ENCODE measurements at regions not wholly inside any gene's neighbourhood (a gene's known extent, or its start where the extent isn't known, plus 50 kb on each side); places are given as distances from the start of the nearest gene placed in this dataset.

GRCh38 chr14:53796734-53797133 is 159.9 kb downstream of the BMP4 start:
- H3K9me3 ChIP-seq = no peaks in the 10 kb centered on the region
- DNase-seq (no peak), ATAC-seq (no peak)
- H3K27me3 ChIP-seq (ENCODE audit: insufficient read depth in 3 of 3, low read length in 2 of 3) = no peaks in the 10 kb centered on the region
- no peak overlapping the region for H3K27ac ChIP-seq
- H3K4me3 ChIP-seq = no peak overlapping the region
- TF ChIP-seq CTCF (IDR thresholded peaks at IDR 0.05) = no peak
- intact Hi-C loops (cut with DNase I) = no loop called here
- no peaks in the 10 kb centered on the region for H3K4me1 ChIP-seq
- H3K36me3 ChIP-seq (ENCODE audit: insufficient read depth in 1 of 2, low read depth in 1 of 2) = no peaks in the 10 kb centered on the region
- WGBS, 3 donors = 95 to 97% (median 95%) methylated on average over 1 of the region's 1 CpG

GRCh38 chr14:53793790-53794505 is 162.7 kb downstream of the BMP4 start:
- Histone ChIP-seq H3K9me3 (no peaks in the 10 kb centered on the region), H3K36me3 (ENCODE audit: insufficient read depth in 1 of 2, low read depth in 1 of 2) (no peaks in the 10 kb centered on the region), H3K4me3 (no peak overlapping the region), H3K4me1 (no peaks in the 10 kb centered on the region), H3K27me3 (ENCODE audit: insufficient read depth in 3 of 3, low read length in 2 of 3) (no peaks in the 10 kb centered on the region), H3K27ac (no peak overlapping the region)
- DNase-seq (peak; percentile 21 to 58), ATAC-seq (peak in 1 of 4 donors; percentile 45)
- 47 to 74% (median 57%) methylated on average over 2 of the region's 2 CpGs for WGBS, 3 donors
- no peak for TF ChIP-seq CTCF (IDR thresholded peaks at IDR 0.05)
- intact Hi-C loops (cut with DNase I) = no loop called here

GRCh38 chr14:53792909-53793308 is 163.7 kb downstream of the BMP4 start:
- DNase-seq (no peak), ATAC-seq (no peak)
- Histone ChIP-seq H3K4me1 (no peaks in the 10 kb centered on the region), H3K27ac (no peak overlapping the region), H3K4me3 (no peak overlapping the region), H3K36me3 (ENCODE audit: insufficient read depth in 1 of 2, low read depth in 1 of 2) (no peaks in the 10 kb centered on the region), H3K9me3 (no peaks in the 10 kb centered on the region), H3K27me3 (ENCODE audit: insufficient read depth in 3 of 3, low read length in 2 of 3) (no peaks in the 10 kb centered on the region)
- intact Hi-C loops (cut with DNase I) = no loop called here
- TF ChIP-seq CTCF (IDR thresholded peaks at IDR 0.05) = no peak
- WGBS, 3 donors = 96 to 100% (median 100%) methylated on average over 1 of the region's 1 CpG

- H3K27me3 ChIP-seq (ENCODE audit: insufficient read depth in 3 of 3, low read length in 2 of 3) = no peaks in the 10 kb centered on the region
- no peak overlapping the region for H3K27ac ChIP-seq
- no peaks in the 10 kb centered on the region for H3K4me1 ChIP-seq
- DNase-seq (no peak), ATAC-seq (no peak)
- H3K36me3 ChIP-seq (ENCODE audit: insufficient read depth in 1 of 2, low read depth in 1 of 2) = no peaks in the 10 kb centered on the region
- H3K4me3 ChIP-seq = no peak overlapping the region
- WGBS, 3 donors = 20 to 44% (median 38%) methylated on average over 3 of the region's 3 CpGs
- TF ChIP-seq CTCF (IDR thresholded peaks at IDR 0.05) = no peak
- intact Hi-C loops (cut with DNase I) = no loop called here
- no peaks in the 10 kb centered on the region for H3K9me3 ChIP-seq
Measured at GRCh38 chr14:53790731-53791500, 165.7 kb downstream of the BMP4 start.

Data from psoas muscle (tissue), 7 donors.